BJ (cell line): ENCODE measurements at regions not wholly inside any gene's neighbourhood (a gene's known extent, or its start where the extent isn't known, plus 50 kb on each side); places are given as distances from the start of the nearest gene placed in this dataset.

Experiments used
- CTCF ChIA-PET: fragments of 350-600 bp; formaldehyde crosslinking; extraction: SDS; loops from one replicate; lab custom pipeline; 2021; ENCODE audit warnings: antibody characterized with exemption, inconsistent platforms; lab: Yijun Ruan, JAX
- POLR2A ChIA-PET: fragments of 300-600 bp; sonication (Branson Sonifier 250); formaldehyde crosslinking; extraction: SDS; loops from one replicate; lab custom pipeline; 2021; ENCODE audit warnings: antibody characterized with exemption; lab: Charles Lee
- DNase-seq: peaks from one replicate; pipeline ENCODE4 v3.0.0-alpha.2; 2011; ENCODE audit warnings: low read depth
- H3K27me3 ChIP-seq: 2 replicates; pipeline ENCODE4 v1.6.0; 2011; ENCODE audit warnings: low read length; ENCODE audit not compliant: control insufficient read depth, insufficient read depth
- H3K36me3 ChIP-seq: 2 replicates; pipeline ENCODE4 v1.5.1; 2011; ENCODE audit warnings: low read length; ENCODE audit not compliant: control insufficient read depth, insufficient read depth
- H3K4me3 ChIP-seq: 2 replicates; pipeline ENCODE4 v1.5.1; 2011; ENCODE audit warnings: low read depth, mild to moderate bottlenecking, control low read depth, low read length
- CTCF ChIP-seq: IDR thresholded peaks from 2 replicates; pipeline ENCODE4 v1.5.1; 2011; ENCODE audit warnings: low read depth, mild to moderate bottlenecking, control low read depth, inconsistent platforms, low read length, moderate library complexity; ENCODE audit not compliant: insufficient read depth

- CTCF ChIA-PET, result interaction anchor here (0.6 to 1.0 kb wide), 3 partner anchors 10 to 13 kb away, joined by 3 read pairs; no protein-coding TSS in a partner anchor
Observed at GRCh38 chr1:172763057-172763456, 104.2 kb downstream of the FASLG start.

GRCh38 chr1:172764378-172764777, 105.5 kb downstream of the FASLG start:
- TF ChIP-seq CTCF, result no peak
- ChIA-PET CTCF (interaction anchor here (1.3 to 1.4 kb wide), 2 partner anchors 9 to 19 kb away, joined by 3 read pairs; no protein-coding TSS in a partner anchor), POLR2A (no interaction called here)
- H3K27me3 ChIP-seq, result no peaks in the 10 kb centered on the region
- DNase-seq, result no peak
- H3K36me3 ChIP-seq, result no peaks in the 10 kb centered on the region
- no peak overlapping the region for H3K4me3 ChIP-seq

More at GRCh38 chr1:172763057-172763456, 104.2 kb downstream of the FASLG start:
- H3K27me3 ChIP-seq, result no peaks in the 10 kb centered on the region
- no peak overlapping the region for H3K4me3 ChIP-seq
- POLR2A ChIA-PET, result no interaction called here
- H3K36me3 ChIP-seq, result no peaks in the 10 kb centered on the region
- DNase-seq, result no peak
- no peak for TF ChIP-seq CTCF

GRCh38 chr1:172766462-172766861, 107.6 kb downstream of the FASLG start:
- no peak for TF ChIP-seq CTCF
- CTCF ChIA-PET, result interaction anchor here (0.6 to 1.9 kb wide), 3 partner anchors 10 to 24 kb away, joined by 4 to 5 read pairs (median 5); no protein-coding TSS in a partner anchor
- H3K27me3 ChIP-seq, result no peaks in the 10 kb centered on the region
- H3K4me3 ChIP-seq, result no peak overlapping the region
- POLR2A ChIA-PET, result no interaction called here
- no peaks in the 10 kb centered on the region for H3K36me3 ChIP-seq
- no peak for DNase-seq

- no peak for DNase-seq
- Histone ChIP-seq H3K4me3 (no peak overlapping the region), H3K27me3 (no peaks in the 10 kb centered on the region), H3K36me3 (no peaks in the 10 kb centered on the region)
- ChIA-PET CTCF (no interaction called here), POLR2A (no interaction called here)
- no peak for TF ChIP-seq CTCF
Observed at GRCh38 chr1:172770071-172770470, 111.2 kb downstream of the FASLG start.

GRCh38 chr1:172774561-172774960, 115.7 kb downstream of the FASLG start:
- Histone ChIP-seq H3K27me3 (no peaks in the 10 kb centered on the region), H3K4me3 (no peak overlapping the region), H3K36me3 (no peaks in the 10 kb centered on the region)
- ChIA-PET CTCF (no interaction called here), POLR2A (no interaction called here)
- no peak for DNase-seq
- no peak for TF ChIP-seq CTCF
